ENCODE measurements at regions not wholly inside any gene's neighbourhood (a gene's known extent, or its start where the extent isn't known, plus 50 kb on each side); places are given as distances from the start of the nearest gene placed in this dataset.
"Not testable (repeated sequence)": the region's sequence is repeated elsewhere in the genome, so short reads cannot be mapped to it uniquely, and the experiment has no call there.

DNA sequence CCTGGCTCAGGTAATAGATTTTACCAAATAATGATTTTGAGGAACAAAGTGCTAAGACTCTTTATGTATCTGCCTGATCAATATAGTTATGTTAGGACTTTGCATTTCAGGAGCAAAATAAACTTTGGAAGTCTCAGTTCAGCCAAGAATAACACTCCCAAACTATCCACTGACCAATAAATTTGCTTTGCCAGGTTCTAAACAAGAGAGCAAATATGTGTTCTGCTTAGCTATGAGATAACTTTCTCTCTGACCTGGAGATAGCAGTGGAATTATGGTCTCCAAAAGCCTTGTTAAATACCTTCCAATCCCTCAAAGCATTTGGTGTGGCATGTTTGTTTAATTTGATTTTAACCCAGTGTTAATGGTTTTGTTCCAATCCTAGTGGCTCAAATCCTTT, 1541.1 kb downstream of the FAM181B start:
- no peaks in the 10 kb centered on the region for H3K27me3 ChIP-seq (ENCODE audit: insufficient read depth, poor library complexity, severe bottlenecking)
- no peak for TF ChIP-seq POLR2AphosphoS5 (IDR thresholded peaks at IDR 0.05; ENCODE audit: low read depth)
- TF ChIP-seq GABPA (IDR thresholded peaks at IDR 0.05; ENCODE audit: low read depth) = no peak
- TF ChIP-seq, protein P1, sequence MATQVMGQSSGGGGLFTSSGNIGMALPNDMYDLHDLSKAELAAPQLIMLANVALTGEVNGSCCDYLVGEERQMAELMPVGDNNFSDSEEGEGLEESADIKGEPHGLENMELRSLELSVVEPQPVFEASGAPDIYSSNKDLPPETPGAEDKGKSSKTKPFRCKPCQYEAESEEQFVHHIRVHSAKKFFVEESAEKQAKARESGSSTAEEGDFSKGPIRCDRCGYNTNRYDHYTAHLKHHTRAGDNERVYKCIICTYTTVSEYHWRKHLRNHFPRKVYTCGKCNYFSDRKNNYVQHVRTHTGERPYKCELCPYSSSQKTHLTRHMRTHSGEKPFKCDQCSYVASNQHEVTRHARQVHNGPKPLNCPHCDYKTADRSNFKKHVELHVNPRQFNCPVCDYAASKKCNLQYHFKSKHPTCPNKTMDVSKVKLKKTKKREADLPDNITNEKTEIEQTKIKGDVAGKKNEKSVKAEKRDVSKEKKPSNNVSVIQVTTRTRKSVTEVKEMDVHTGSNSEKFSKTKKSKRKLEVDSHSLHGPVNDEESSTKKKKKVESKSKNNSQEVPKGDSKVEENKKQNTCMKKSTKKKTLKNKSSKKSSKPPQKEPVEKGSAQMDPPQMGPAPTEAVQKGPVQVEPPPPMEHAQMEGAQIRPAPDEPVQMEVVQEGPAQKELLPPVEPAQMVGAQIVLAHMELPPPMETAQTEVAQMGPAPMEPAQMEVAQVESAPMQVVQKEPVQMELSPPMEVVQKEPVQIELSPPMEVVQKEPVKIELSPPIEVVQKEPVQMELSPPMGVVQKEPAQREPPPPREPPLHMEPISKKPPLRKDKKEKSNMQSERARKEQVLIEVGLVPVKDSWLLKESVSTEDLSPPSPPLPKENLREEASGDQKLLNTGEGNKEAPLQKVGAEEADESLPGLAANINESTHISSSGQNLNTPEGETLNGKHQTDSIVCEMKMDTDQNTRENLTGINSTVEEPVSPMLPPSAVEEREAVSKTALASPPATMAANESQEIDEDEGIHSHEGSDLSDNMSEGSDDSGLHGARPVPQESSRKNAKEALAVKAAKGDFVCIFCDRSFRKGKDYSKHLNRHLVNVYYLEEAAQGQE (IDR thresholded peaks at IDR 0.05; ENCODE audit: insufficient replicate concordance, low read depth) = no peak
- TF ChIP-seq, protein P2, sequence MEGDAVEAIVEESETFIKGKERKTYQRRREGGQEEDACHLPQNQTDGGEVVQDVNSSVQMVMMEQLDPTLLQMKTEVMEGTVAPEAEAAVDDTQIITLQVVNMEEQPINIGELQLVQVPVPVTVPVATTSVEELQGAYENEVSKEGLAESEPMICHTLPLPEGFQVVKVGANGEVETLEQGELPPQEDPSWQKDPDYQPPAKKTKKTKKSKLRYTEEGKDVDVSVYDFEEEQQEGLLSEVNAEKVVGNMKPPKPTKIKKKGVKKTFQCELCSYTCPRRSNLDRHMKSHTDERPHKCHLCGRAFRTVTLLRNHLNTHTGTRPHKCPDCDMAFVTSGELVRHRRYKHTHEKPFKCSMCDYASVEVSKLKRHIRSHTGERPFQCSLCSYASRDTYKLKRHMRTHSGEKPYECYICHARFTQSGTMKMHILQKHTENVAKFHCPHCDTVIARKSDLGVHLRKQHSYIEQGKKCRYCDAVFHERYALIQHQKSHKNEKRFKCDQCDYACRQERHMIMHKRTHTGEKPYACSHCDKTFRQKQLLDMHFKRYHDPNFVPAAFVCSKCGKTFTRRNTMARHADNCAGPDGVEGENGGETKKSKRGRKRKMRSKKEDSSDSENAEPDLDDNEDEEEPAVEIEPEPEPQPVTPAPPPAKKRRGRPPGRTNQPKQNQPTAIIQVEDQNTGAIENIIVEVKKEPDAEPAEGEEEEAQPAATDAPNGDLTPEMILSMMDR (IDR thresholded peaks at IDR 0.05; ENCODE audit: insufficient read depth, low read length) = no peak
- TF ChIP-seq SPI1 (IDR thresholded peaks at IDR 0.05; ENCODE audit: borderline replicate concordance, low read depth) = no peak
- H3K4me3 ChIP-seq (replicated peaks; ENCODE audit: insufficient read depth, low read length) = no peak overlapping the region
- H3K27ac ChIP-seq (replicated peaks) = no peak overlapping the region
- no peak for DNase-seq (ENCODE audit: low read depth in 1 of 2, low spot score in 1 of 2)

DNA sequence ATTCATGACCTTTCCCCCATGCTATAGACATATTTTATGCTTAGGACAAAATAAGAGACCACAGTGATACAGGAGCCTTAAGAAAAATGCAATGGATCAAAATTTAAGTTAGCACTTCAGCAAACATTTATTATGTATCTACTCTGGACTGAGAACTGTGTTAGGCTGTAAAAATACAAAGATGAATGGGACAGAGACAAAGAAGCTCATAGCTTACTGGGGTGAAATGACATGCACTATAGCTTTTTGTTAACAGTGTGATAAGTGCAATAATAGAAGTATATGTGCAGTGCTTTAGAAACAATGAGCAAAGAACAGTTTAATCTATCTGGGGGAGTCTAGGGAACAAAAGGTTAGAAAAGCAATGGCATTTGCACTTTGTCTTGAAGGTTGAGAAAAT, 1543.1 kb downstream of the FAM181B start:
- DNase-seq (ENCODE audit: low read depth in 1 of 2, low spot score in 1 of 2) = no peak
- Histone ChIP-seq H3K27ac (replicated peaks) (no peak overlapping the region), H3K4me3 (replicated peaks; ENCODE audit: insufficient read depth, low read length) (no peak overlapping the region), H3K27me3 (ENCODE audit: insufficient read depth, poor library complexity, severe bottlenecking) (no peaks in the 10 kb centered on the region)
- TF ChIP-seq GABPA (IDR thresholded peaks at IDR 0.05; ENCODE audit: low read depth) (no peak), POLR2AphosphoS5 (IDR thresholded peaks at IDR 0.05; ENCODE audit: low read depth) (no peak)
- TF ChIP-seq, protein P2 (IDR thresholded peaks at IDR 0.05; ENCODE audit: insufficient read depth, low read length) = no peak

DNA sequence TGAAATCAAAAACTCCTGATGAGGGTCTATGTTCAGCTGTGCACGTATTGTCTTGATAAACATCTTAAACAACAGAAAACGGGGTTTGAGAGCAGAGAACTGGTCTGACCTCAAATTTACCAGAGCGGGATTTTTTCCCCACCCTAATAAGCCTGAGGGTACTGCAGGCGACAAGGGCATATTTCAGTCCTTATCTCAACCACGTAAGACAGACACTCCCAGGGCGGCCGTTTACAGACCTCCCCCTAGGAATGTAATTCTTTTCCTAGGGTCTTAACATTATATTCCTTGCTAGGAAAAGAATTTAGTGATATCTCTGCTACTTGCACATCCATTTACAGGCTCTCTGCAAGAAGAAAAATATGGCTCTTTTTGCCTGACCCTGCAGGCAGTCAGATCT, 1546.6 kb downstream of the FAM181B start:
- not testable (repeated sequence) for DNase-seq (ENCODE audit: low read depth in 1 of 2, low spot score in 1 of 2); H3K4me3 ChIP-seq (replicated peaks; ENCODE audit: insufficient read depth, low read length); H3K27ac ChIP-seq (replicated peaks); H3K27me3 ChIP-seq (ENCODE audit: insufficient read depth, poor library complexity, severe bottlenecking)

DNA sequence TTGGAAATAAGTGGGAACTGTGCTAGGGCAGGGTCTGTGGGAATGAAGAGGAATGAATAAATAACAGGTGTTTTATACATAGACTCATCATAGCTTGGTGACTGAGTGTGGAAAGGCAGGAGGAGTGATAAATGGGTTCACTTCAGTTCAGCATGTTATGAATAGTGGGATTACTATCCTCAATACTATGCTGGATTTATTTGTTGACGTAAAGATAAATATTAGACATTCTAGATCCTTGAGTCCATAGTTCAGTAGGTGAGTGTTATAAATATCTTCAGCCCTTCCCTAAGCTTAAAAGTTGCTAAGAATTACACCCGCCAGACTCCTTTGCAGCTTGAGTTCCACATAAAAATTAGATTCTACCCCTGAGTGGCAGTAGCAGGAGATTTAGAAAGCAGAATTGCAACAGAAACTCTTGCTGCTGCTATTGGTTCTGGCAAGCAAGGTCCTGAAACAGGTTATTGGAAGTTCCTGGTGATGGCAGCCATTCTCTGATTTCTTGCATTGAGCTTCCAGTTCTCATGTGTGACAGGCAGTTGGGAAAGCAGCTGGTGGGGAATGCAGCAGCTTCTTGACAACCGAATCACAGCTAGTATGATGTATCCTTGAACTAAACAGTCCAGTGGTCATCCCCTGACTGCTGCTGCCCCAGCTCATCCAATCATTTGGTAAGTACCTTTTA, 1558.9 kb downstream of the FAM181B start:
- H3K27me3 ChIP-seq (ENCODE audit: insufficient read depth, poor library complexity, severe bottlenecking) = no peaks in the 10 kb centered on the region
- TF ChIP-seq GABPA (IDR thresholded peaks at IDR 0.05; ENCODE audit: low read depth) (no peak), SPI1 (IDR thresholded peaks at IDR 0.05; ENCODE audit: borderline replicate concordance, low read depth) (no peak), POLR2AphosphoS5 (IDR thresholded peaks at IDR 0.05; ENCODE audit: low read depth) (no peak)
- TF ChIP-seq, protein P1 (IDR thresholded peaks at IDR 0.05; ENCODE audit: insufficient replicate concordance, low read depth) = no peak
- TF ChIP-seq, protein P2 (IDR thresholded peaks at IDR 0.05; ENCODE audit: insufficient read depth, low read length) = no peak
- H3K4me3 ChIP-seq (replicated peaks; ENCODE audit: insufficient read depth, low read length) = no peak overlapping the region
- H3K27ac ChIP-seq (replicated peaks) = no peak overlapping the region
- DNase-seq (ENCODE audit: low read depth in 1 of 2, low spot score in 1 of 2) = no peak

Data from HL-60 (cell line).